GM19025 (cell line): ENCODE measurements at regions not wholly inside any gene's neighbourhood (a gene's known extent, or its start where the extent isn't known, plus 50 kb on each side); places are given as distances from the start of the nearest gene placed in this dataset.

Experiments used
- ATAC-seq: cut with Tn5 transposase; IDR thresholded peaks from one replicate; pipeline ENCODE4 v1.9.1; 2021; ENCODE audit warnings: mild to moderate bottlenecking, low read depth, moderate library complexity; ENCODE audit not compliant: unreplicated experiment

- no peak for ATAC-seq
Observed at GRCh38 chr10:36638462-36639155, 486.8 kb upstream of the ANKRD30A start.

DNA sequence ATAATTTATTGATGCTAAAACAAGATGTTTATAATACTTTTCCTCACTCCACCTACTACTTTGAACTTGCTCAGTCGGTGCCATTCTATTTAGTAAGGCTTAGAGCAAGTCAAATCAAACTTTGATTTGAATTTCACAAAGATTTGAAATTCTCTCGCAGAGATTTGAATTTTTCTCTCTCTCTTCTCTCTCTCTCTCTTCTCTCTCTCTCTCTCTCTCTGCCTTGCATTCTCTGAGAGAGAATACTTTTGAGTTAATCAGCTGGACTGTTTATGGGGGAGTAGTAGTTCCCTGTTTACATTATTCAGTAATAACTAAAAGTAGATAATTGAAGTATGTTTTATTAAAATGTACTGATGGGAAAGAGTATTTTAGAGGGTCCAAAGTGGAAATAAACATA is 488.5 kb upstream of the ANKRD30A start:
- no peak for ATAC-seq

DNA sequence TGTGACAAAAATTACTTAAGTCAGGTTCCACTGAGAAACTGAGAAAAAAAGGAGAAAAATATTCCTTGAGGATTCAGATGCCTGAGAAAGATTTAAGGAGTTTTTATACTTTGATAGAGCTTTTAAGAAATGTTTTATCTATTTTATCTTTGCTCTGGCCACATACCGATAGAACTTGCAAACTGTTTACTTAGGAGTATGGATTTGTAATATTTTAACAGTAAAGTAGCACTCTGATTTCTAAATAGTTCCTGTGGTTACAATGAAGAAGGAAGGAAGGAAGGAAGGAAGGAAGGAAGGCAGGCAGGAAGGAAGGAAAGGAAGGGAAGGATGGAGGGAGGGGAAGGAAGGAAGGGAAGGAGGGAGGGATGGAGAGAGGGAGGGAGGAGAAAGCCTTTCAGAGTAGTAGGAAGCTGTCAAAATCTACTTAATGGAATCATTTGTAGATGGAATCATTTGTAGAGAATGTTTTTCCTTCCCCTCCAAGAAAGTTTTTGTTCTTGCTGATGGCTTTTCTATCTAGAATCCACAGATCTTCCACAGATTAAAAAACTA is 489.0 kb upstream of the ANKRD30A start:
- ATAC-seq = no peak

DNA sequence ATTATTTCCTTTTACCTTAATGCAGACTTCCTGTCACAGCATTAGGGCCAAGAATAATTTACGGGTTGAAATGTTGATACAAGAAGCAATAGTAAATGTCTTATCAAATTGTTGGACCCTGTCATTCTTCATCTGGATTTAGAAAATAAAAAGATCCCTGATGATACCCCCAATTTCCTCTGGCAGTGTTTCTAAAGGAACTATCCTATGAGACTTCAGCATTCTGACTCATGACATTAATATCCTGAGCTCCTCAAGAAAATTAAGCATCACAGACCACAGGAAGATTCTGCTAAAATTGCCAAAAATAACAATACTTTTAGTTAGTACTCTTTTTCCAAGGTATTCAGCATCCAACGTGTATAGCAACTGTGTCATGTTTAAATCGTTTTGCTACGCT is 490.5 kb upstream of the ANKRD30A start:
- ATAC-seq = no peak

- ATAC-seq = no peak
Observed at GRCh38 chr10:36630267-36630666, 495.1 kb upstream of the ANKRD30A start.

- ATAC-seq = no peak
Observed at GRCh38 chr10:36629476-36629875, 495.9 kb upstream of the ANKRD30A start.

DNA sequence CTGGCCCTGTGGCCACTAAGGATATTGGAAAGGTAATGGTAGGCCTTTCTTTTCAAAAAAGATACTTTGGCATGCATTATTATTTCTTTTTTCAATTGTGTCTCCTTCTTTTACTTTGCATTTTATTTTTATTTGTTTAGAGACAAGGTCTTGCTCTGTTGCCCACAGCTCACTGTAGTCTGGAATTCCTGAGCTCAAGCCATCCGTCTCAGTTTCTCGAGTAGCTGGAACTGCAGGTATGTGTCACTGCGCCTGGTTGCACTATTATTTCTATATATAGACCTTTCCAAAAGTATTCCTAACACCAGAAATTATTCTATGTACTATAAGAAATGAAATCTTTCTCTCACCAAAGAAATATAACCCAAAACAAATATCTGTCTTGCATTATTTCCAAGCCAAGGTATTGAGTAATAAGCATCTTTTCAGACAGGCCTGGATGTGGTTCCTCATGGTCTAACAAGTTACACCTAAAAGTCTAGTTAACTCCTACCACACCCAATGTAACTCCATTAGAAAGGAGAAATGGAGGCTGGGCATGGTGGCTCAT is 500.8 kb upstream of the ANKRD30A start:
- no peak for ATAC-seq

DNA sequence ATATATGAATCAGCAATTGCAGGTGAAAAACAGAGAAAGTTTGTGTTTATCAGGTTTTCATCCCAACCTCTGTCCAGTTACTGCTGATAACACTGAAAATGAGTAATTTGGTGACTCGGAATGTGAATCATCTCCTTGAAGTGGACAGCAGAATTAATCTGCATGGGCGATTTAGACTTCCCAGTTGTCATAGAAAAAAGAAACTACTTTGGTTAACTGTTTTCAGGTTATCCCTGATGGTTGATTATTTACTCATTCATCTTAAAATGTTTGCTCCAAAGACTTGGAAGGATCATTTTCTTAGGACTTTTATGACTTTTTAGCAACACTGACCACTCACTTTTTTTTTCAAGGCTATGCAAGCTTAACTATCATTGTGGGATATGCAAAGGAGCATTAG is 504.1 kb upstream of the ANKRD30A start:
- no peak for ATAC-seq

- ATAC-seq = no peak
Observed at GRCh38 chr10:36612436-36612835, 513.0 kb upstream of the ANKRD30A start.

DNA sequence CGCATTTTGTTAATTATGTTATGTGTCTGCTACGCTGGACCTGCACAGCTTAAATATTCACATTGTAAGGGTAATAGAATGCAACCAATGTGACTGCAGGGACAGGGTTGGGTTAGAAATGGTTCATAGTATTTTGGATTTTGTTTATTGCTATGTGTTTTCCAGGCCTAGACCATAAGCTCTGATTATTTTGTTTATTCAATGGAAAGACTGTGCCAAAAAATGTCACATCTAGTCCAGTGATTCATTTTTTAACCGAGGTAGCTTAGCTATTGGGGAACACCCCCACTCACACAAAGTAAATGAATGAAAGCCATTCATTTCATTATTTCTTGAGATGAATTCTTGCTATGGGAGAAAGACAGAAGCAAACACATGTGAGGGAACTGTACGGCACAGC is 516.5 kb upstream of the ANKRD30A start:
- ATAC-seq = no peak

GRCh38 chr10:36608251-36608650 is 517.1 kb upstream of the ANKRD30A start:
- no peak for ATAC-seq

DNA sequence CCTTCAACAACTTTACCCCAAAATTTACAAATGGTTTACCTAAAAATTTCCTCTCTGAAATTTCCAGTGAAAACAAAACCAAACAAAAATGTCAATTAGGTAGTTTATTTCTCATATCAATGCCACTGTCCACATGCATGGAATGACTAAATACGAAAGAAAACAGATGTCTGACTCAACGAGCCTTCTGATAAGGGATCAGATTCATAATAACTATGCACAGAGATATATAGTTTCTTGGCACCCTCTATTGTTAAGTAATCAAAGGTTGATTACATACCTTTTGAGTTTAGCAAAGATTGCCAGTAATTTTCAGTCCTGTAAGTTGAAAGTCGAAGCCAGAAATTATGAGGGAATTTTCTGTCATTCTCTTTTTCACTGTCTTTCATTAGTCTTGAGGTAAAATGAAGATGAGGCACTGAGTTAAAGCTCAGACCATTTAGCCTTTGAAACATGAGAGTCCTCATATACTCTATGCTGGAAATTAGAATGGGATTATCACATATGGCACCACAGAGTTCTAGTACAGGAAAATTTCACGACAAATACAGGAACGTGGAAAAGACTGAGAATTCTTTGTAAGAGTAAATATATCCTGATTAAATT is 519.1 kb upstream of the ANKRD30A start:
- ATAC-seq = no peak

GRCh38 chr10:36604316-36604715 is 521.1 kb upstream of the ANKRD30A start:
- ATAC-seq = no peak

DNA sequence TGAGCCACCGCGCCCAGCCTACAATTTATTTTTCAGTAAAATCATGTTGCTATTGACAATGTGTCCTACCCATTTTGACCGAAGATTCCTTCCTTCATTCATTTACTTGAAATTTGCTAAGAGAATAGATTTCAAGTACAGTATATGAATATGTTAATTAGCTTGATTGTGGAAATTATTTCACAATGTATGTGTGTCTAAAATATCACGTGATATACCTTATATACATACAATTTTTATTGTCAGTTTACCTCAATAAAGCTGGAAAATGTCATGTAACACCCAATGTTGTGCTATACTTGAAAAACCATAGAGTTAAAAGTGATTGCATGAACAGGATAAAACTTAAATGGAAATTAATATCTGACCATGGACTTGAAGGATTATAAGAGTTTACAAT is 521.7 kb upstream of the ANKRD30A start:
- no peak for ATAC-seq

DNA sequence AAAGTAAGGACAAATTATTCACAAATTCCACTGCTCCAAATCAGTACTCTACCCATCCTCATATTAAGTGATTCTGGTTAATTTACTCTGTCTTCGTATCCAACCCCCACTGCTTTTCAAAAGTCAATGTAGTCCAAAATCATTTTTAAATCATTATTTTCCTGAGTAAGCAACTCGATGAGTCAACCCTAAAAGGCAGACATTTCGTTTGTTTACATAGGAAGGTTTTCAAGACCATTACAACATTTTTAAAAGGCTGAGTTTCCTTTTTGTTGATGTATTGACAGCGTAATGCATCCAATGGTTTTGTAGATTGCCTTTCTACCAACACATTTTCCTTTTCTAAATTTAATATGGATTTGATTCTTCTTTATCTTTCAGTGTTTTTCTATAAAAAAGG is 523.0 kb upstream of the ANKRD30A start:
- no peak for ATAC-seq

- no peak for ATAC-seq
Observed at GRCh38 chr10:36597756-36598320, 527.6 kb upstream of the ANKRD30A start.

DNA sequence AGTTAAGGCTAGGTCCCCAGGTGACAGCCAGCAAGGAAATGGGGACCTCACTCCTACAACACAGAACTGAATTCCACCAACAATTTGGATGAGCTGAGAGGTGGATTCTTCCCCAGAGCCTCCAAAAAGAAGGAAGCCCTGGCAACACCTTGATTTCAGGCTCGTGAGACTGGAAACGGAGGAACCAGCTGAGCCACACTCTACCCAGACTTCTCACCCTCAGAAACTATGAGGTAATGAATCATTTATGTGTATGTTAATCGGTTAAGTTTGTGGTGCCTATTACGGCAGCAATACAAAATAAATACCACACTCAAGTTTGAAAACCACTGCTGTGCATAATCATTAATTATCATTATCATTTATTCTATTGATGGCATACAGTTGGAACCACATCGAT is 532.4 kb upstream of the ANKRD30A start:
- no peak for ATAC-seq

- ATAC-seq = no peak
Observed at GRCh38 chr10:36591436-36591835, 534.0 kb upstream of the ANKRD30A start.

GRCh38 chr10:36583690-36584089 is 541.7 kb upstream of the ANKRD30A start:
- no peak for ATAC-seq

- ATAC-seq = no peak
Observed at GRCh38 chr10:36581237-36581636, 544.2 kb upstream of the ANKRD30A start.

DNA sequence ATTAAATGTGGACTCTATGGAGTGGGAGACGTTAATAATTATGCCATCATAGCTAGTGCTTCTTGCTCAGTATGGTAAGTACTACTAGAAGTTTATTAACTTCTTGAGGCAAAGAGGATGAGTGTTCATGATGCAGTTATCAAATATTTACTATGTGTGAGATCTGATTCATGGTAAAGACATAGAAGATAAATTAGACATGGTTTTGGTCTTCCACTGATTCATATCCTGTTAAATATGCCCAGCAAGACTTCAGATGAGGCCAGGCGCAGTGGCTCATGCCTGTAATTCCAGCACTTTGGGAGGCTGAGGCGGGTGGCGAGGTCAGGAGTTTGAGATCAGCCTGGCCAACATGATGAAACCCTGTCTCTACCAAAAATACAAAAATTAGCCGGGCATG is 547.1 kb upstream of the ANKRD30A start:
- ATAC-seq = no peak

GRCh38 chr10:36577126-36577525 is 548.3 kb upstream of the ANKRD30A start:
- ATAC-seq = no peak
